MCF 10A (cell line): ENCODE measurements at regions not wholly inside any gene's neighbourhood (a gene's known extent, or its start where the extent isn't known, plus 50 kb on each side); places are given as distances from the start of the nearest gene placed in this dataset.
"Not testable (repeated sequence)": the region's sequence is repeated elsewhere in the genome, so short reads cannot be mapped to it uniquely, and the experiment has no call there.

ENCODE experiments used
- BruUV-seq: library from RNA; stranded (reverse); fragments of 400-500 nt; replicated peaks from 2 replicates; lab custom pipeline; 2021; lab: Mats Ljungman, UMichigan
- CTCF ChIA-PET: fragments of 300-600 bp; sonication (Branson Sonifier 250); formaldehyde crosslinking; extraction: SDS; loops from one replicate; lab custom pipeline; 2021; ENCODE audit warnings: antibody characterized with exemption, inconsistent platforms; lab: Yijun Ruan, JAX
- POLR2A ChIA-PET: fragments of 300-600, 350-650 bp; sonication (Branson Sonifier 250); formaldehyde crosslinking; extraction: SDS; loops from one replicate; lab custom pipeline; 2020; ENCODE audit warnings: antibody characterized with exemption, inconsistent platforms; lab: Yijun Ruan, JAX
- DNase-seq: peaks from one replicate; pipeline ENCODE4 v3.0.0-alpha.2; 2018; ENCODE audit not compliant: unreplicated experiment
- H3K27ac Mint-ChIP-seq: one replicate; pipeline ENCODE4 v1.8.0; 2022; ENCODE audit warnings: mild to moderate bottlenecking, low read depth, mixed read lengths; ENCODE audit not compliant: unreplicated experiment
- H3K27me3 Mint-ChIP-seq: one replicate; pipeline ENCODE4 v1.8.0; 2022; ENCODE audit warnings: mixed read lengths; ENCODE audit not compliant: insufficient read depth, unreplicated experiment
- H3K36me3 Mint-ChIP-seq: one replicate; pipeline ENCODE4 v1.8.0; 2022; ENCODE audit warnings: mild to moderate bottlenecking, moderate library complexity, mixed read lengths; ENCODE audit not compliant: insufficient read depth, unreplicated experiment
- H3K4me1 Mint-ChIP-seq: one replicate; pipeline ENCODE4 v1.8.0; 2022; ENCODE audit warnings: mixed read lengths; ENCODE audit not compliant: insufficient read depth, unreplicated experiment
- H3K4me3 Mint-ChIP-seq: one replicate; pipeline ENCODE4 v1.8.0; 2022; ENCODE audit warnings: mild to moderate bottlenecking, moderate library complexity, mixed read lengths; ENCODE audit not compliant: unreplicated experiment
- H3K9me3 Mint-ChIP-seq: one replicate; pipeline ENCODE4 v1.8.0; 2022; ENCODE audit warnings: mixed read lengths; ENCODE audit not compliant: unreplicated experiment
- CTCF ChIP-seq: fragments of 200-600 bp; IDR thresholded peaks from one replicate; pipeline ENCODE4 v1.8.0; 2022; ENCODE audit warnings: antibody characterized with exemption, mild to moderate bottlenecking; ENCODE audit not compliant: unreplicated experiment
- intact Hi-C: fragments of 100-400 bp; cut with micrococcal nuclease; formaldehyde crosslinking; loops from 2 replicates; pipeline ENCODE4 v1.14.1; 2022

- H3K36me3 Mint-ChIP-seq: no peaks in the 10 kb centered on the region
- no TSS peak for BruUV-seq
Measured at GRCh38 chr11:41720761-41721160, 261.3 kb upstream of the LRRC4C start.

GRCh38 chr11:41728161-41728560 is 268.7 kb upstream of the LRRC4C start:
- CTCF ChIA-PET, BruUV-seq, H3K9me3 Mint-ChIP-seq, H3K4me1 Mint-ChIP-seq, H3K36me3 Mint-ChIP-seq, H3K27ac Mint-ChIP-seq, H3K27me3 Mint-ChIP-seq, DNase-seq, intact Hi-C loops, H3K4me3 Mint-ChIP-seq: not testable (repeated sequence)
- POLR2A ChIA-PET: interaction anchor here (0.6 kb wide), 1 partner anchor 8 kb away, joined by 4 read pairs; no protein-coding TSS in a partner anchor

More at GRCh38 chr11:41720761-41721160, 261.3 kb upstream of the LRRC4C start:
- Mint-ChIP-seq H3K27ac (no peak overlapping the region), H3K9me3 (no peaks in the 10 kb centered on the region), H3K4me1 (no peaks in the 10 kb centered on the region), H3K4me3 (no peak overlapping the region), H3K27me3 (no peaks in the 10 kb centered on the region)
- CTCF ChIA-PET: interaction anchor here (0.6 kb wide), 1 partner anchor 15 kb away, joined by 4 read pairs; no protein-coding TSS in a partner anchor
- TF ChIP-seq CTCF: no peak
- POLR2A ChIA-PET: no interaction called here
- intact Hi-C loops: no loop called here
- no peak for DNase-seq

GRCh38 chr11:41775296-41775695 is 315.8 kb upstream of the LRRC4C start:
- no peak for TF ChIP-seq CTCF
- intact Hi-C loops: no loop called here
- Mint-ChIP-seq H3K9me3 (no peaks in the 10 kb centered on the region), H3K36me3 (no peaks in the 10 kb centered on the region), H3K4me1 (no peaks in the 10 kb centered on the region), H3K27ac (no peak overlapping the region), H3K27me3 (no peaks in the 10 kb centered on the region), H3K4me3 (no peak overlapping the region)
- POLR2A ChIA-PET: no interaction called here
- CTCF ChIA-PET: no interaction called here
- no TSS peak for BruUV-seq
- no peak for DNase-seq

GRCh38 chr11:41779401-41779960 is 320.0 kb upstream of the LRRC4C start:
- intact Hi-C loops: no loop called here
- Mint-ChIP-seq H3K4me3 (no peak overlapping the region), H3K4me1 (peaks cover 2% of the 10 kb centered on the region), H3K36me3 (no peaks in the 10 kb centered on the region), H3K27me3 (no peaks in the 10 kb centered on the region), H3K9me3 (no peaks in the 10 kb centered on the region), H3K27ac (no peak overlapping the region)
- CTCF ChIA-PET: interaction anchor here (0.7 to 0.9 kb wide), 2 partner anchors 204 to 1032 kb away, joined by 3 to 4 read pairs; no protein-coding TSS in a partner anchor
- POLR2A ChIA-PET: interaction anchor here (0.6 kb wide), 1 partner anchor 145 kb away, joined by 3 read pairs; no protein-coding TSS in a partner anchor
- TF ChIP-seq CTCF: no peak
- DNase-seq: no peak
- no TSS peak for BruUV-seq
